ENCODE measurements at regions not wholly inside any gene's neighbourhood (a gene's known extent, or its start where the extent isn't known, plus 50 kb on each side); places are given as distances from the start of the nearest gene placed in this dataset.

- peak in 1 of 3 donors; percentile 1 for DNase-seq (ENCODE audit: low read depth in 2 of 3, low spot score in 2 of 3)
Measured at GRCh38 chr7:7042286-7042893, 140.0 kb upstream of the C1GALT1 start.

GRCh38 chr7:7044806-7045205 lies 137.5 kb upstream of the C1GALT1 start:
- no peak for DNase-seq (ENCODE audit: low read depth in 2 of 3, low spot score in 2 of 3)

DNA sequence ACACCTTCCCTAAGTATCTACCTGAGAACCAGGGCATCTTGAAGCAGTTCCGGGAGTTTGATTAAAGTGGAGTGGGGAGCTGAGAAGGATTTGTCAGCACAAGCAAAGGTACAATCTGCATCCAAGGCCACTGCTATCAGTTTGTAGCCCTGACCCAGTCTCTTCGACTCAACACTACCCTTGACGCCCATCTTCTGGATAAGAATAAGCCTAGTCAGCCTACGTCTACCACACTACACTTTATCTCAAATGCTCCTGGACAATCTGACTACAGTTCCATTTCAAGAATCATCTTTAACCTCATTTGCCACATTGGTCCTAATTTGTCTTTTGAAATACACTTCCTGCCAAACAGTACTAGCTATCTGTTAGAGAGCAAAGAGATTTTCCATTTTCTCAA lies 134.1 kb upstream of the C1GALT1 start:
- no peak for DNase-seq (ENCODE audit: low read depth in 2 of 3, low spot score in 2 of 3)

DNA sequence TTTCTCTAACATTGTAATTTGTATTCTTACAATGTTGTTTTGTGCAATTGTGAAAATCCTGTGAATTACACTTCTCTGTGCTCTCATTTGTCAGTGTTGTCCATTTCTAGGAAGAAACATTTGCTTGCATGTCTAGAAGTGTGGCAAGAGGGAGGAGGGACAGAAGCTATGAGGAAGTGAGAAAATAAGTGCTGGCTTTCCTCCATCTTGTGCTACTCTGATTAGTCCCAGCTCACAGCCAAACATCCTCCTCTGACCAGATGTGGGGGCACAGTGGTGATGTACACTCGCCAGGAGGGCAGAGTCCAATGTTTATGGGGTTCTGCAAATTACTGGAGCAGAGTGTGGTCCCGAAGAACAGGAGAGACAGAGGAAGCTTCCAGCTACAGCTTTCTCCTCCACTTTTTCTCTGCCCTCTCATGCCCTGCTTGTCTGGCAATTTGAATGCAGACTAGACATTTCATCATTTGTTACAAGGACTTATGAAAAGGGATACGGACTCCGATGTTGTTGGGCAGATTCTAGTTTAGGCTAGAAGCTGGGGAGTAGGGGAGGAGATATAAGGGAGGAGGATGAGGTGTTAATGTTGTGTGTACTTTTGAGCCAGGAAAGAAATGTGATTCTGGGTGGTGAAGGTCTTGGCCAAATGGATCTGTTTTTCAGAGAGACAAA lies 131.0 kb upstream of the C1GALT1 start:
- DNase-seq (ENCODE audit: low read depth in 2 of 3, low spot score in 2 of 3): no peak

GRCh38 chr7:7054252-7054830 lies 128.0 kb upstream of the C1GALT1 start:
- DNase-seq (ENCODE audit: low read depth in 2 of 3, low spot score in 2 of 3): no peak

DNA sequence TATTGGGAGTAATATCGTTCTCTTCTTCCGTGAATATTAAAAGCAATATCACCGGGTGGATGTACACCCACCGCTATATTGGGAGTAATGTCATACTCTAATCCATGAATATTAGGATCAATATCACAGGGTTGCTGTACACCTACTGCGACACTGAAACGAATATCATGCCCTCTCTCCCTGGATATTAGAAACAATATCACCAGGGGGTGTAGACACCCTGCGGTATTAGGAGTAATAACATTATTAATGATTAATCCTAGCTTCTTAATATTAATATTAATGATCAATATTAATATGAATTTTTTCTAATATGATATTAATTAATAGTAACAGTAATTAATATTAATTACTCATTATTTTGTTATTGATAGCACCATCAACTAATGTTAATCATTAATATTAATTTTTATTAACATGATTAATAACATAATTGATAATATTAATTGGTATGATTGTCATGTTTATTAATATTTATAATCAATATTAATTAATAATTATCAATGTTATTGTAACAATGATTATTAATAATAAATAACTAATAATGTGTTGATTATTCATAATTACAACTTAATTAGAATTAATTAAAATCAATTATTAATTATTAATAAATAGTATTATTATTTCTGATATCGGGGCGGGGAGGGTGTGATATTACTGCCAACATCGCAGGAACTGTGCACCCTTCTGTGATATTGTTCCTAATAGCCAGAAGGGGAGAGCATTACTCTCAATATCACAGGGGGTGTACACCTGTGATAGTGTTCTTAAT lies 121.3 kb upstream of the C1GALT1 start:
- no peak for DNase-seq (ENCODE audit: low read depth in 2 of 3, low spot score in 2 of 3)

DNA sequence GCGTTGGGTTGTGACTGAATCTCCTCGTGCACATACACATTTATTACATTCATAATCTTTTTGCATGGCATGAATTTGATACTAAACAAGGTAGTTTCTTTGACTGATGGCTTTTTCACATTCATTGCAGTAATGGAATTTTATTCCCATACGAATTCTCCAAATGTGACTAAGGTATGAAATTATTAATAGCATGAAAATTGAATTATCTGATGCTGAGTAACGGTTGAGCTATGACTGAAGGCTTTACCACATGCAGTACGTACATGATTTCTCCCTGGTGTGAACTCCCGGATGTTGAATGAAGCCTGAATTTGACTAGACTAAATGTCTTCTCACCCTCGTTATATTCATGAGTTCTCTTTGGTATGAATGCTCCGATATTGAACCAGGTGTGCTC lies 104.4 kb upstream of the C1GALT1 start:
- DNase-seq (ENCODE audit: low read depth in 2 of 3, low spot score in 2 of 3): no peak

- DNase-seq (ENCODE audit: low read depth in 2 of 3, low spot score in 2 of 3): no peak
Measured at GRCh38 chr7:7080802-7081201, 101.5 kb upstream of the C1GALT1 start.

DNA sequence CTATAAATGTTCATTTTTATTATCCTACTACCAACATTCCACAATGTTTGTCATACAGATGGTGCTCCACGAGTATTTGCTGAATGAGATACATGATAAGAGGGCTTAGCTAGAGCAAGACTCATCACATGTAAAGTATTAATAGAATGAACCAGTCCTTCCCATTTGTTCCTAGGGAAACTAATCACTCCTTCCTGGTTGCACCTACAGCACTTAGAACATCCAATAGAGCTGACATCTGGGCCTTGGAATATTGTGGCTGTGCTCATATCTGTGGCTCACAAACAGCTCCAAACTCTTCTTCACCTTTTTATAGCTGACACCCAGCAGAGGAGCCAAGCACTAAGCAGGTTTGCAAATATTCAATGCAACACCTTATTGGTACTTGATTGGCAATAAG lies 91.9 kb upstream of the C1GALT1 start:
- no peak for DNase-seq (ENCODE audit: low read depth in 2 of 3, low spot score in 2 of 3)

- no peak for DNase-seq (ENCODE audit: low read depth in 2 of 3, low spot score in 2 of 3)
Measured at GRCh38 chr7:7098280-7098818, 84.0 kb upstream of the C1GALT1 start.

DNA sequence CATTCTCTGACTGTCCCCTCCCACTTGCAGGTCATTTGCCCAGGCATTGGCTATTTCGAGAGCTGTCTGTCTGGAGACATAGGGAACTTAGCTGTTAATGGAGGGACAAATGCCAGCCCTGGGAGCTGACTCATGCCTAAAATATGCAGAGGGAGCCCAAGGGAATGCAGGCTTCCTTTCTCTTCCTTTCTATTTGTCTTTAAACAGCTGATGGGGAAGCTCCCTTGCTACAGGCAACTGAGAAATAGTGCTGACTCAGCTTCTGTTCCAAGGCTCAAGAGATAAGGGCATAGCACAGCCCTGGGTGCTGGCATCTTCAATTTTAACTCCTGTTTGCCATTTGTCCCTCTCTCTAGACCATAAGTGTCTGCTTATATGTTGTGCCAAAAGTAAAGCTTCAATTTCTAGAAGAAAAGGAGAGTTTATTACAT lies 82.7 kb upstream of the C1GALT1 start:
- DNase-seq (ENCODE audit: low read depth in 2 of 3, low spot score in 2 of 3): peak in 2 of 3 donors; percentile 54 to 72

DNA sequence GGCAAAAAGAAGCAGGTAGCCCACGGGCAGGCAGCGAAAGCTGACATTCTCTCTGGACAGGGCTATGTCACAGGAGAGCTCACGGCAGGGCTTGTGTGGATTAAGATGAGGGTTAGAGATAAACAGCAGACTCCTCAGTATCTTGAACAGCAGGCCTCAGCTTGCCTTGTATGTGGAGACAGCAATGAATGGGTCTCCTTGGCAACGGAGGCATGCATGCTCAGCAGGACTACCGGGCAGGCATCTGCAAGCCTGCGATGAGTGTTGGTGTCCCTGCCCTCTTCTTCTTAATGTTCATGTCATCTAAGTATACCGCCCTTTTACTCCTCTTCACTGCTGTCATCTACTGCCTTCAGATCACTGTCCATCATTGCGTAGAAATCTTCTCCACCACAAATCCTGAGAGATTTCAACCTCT lies 81.9 kb upstream of the C1GALT1 start:
- DNase-seq (ENCODE audit: low read depth in 2 of 3, low spot score in 2 of 3): peak in 1 of 3 donors; percentile 43

GRCh38 chr7:7102906-7103305 lies 79.4 kb upstream of the C1GALT1 start:
- DNase-seq (ENCODE audit: low read depth in 2 of 3, low spot score in 2 of 3): no peak

DNA sequence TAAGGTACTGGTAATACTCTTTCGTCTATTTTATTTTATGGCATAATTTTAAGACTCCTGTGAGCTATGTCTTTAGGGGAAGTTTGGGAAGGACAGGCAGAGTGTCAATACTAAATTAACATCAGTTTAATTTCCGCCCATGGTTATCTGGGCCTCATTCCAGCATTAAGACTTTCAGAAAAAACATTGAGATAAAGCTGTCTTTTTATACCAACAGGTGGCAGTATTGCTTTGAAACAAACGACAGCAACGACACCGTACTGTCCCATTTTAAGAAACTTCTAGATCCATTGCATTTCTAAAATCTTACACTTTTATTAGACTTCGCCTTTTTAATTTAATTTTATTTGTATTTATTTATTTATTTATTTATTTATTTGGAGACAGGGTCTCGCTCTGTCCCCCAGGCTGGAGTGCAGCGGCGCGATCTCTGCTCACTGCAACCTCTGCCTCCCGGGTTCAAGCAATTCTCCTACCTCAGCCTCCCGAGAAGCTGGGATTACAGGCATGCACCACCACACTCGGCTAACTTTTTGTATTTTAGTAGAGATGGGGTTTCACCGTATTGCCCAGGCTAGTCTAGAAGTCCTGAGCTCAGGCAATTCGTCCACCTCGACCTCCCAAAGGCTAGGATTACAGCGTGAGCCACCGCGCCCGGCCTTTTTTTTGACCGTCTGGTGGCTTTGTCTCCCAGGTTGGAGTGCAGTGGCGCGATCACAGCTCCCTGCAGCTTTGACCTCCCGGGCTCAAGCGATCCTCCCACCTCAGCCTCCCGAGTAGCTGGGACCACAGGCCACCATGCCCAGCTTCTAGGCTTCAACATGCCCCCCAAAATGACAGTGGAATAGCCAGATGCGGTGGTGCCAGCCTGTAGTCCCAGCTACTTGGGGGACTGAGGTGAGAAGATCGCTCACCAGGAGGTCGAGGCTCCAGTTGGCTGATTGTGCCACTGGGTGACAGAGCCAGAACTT lies 78.7 kb upstream of the C1GALT1 start:
- peak; percentile 30 to 73 (median 53) for DNase-seq (ENCODE audit: low read depth in 2 of 3, low spot score in 2 of 3)

- DNase-seq (ENCODE audit: low read depth in 2 of 3, low spot score in 2 of 3): no peak
Measured at GRCh38 chr7:7104314-7104698, 78.0 kb upstream of the C1GALT1 start.

DNA sequence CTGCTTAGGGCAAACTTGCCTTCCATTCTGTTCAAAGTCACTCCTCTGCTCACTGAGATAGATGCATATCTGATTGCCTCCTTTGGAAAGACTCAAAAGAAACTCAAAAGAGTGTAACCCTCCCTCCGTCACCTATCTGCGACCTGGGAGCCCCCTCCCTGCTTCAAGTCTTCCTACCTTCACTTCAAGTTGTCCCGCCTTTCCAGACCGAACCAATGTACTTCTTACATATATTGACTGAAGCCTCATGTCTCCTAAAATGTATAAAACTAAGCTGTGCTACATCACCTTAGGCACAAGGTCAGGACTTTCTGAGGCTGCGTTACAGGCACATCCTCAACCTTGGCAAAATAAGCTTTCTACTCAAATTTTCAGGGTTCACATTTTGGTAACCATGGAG lies 77.4 kb upstream of the C1GALT1 start:
- no peak for DNase-seq (ENCODE audit: low read depth in 2 of 3, low spot score in 2 of 3)

DNA sequence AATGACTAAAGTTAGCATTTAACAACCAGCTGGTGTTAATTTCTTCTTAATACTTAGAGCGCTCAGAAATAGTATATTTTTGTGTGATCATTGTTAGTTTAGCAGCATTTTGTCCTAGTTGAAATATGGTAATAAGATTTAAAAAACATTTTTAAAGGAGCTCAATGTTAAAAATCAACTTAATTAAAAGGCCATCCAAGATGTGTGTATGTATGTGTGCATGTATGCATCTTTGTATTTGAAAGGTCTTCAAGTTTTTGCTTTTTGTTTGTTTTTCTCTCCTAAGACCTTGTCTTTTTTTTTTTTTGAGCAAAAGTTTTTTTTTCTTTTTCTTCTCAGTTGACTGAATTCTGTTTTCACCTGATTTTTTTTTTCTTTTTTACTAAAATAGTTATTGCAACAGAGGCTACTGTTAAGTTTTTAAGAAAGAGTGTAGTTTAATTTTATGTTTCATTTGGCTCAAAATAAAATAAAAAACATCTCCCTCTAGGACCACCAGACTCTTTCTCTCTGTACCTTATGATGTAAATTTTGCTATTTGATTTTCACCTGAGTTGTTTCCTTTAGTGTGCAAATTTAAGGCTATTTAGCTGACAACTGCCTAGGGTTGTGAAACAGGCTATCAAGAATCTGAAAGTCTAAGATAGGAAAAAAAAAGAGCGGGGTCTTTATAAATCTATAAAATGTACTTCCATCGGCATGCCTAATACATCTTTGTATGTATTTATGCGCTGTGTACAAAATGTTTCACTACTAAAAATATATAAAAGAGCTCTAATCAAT lies 76.4 kb upstream of the C1GALT1 start:
- DNase-seq (ENCODE audit: low read depth in 2 of 3, low spot score in 2 of 3): no peak

- DNase-seq (ENCODE audit: low read depth in 2 of 3, low spot score in 2 of 3): peak in 1 of 3 donors; percentile 8
Measured at GRCh38 chr7:7108931-7109330, 73.4 kb upstream of the C1GALT1 start.

- no peak for DNase-seq (ENCODE audit: low read depth in 2 of 3, low spot score in 2 of 3)
Measured at GRCh38 chr7:7109934-7110333, 72.4 kb upstream of the C1GALT1 start.
